Stimulated activated CD4-positive, alpha-beta T cell treated with anti-CD3 and anti-CD28 coated beads, Interleukin-2, amount 100 ng/mL, for 4 hours (primary cell): ENCODE measurements at regions not wholly inside any gene's neighbourhood (a gene's known extent, or its start where the extent isn't known, plus 50 kb on each side); places are given as distances from the start of the nearest gene placed in this dataset.
"Not testable (repeated sequence)": the region's sequence is repeated elsewhere in the genome, so short reads cannot be mapped to it uniquely, and the experiment has no call there.

Source experiments
- DNase-seq: peaks from one replicate; pipeline ENCODE4 v3.0.0-alpha.2; 2020; ENCODE audit warnings: low read depth

GRCh38 chr5:127133071-127133470 is 59.8 kb upstream of the C5orf63 start:
- DNase-seq, result no peak

- DNase-seq, result no peak
Measured at GRCh38 chr5:127136908-127137307, 63.6 kb upstream of the C5orf63 start.

DNA sequence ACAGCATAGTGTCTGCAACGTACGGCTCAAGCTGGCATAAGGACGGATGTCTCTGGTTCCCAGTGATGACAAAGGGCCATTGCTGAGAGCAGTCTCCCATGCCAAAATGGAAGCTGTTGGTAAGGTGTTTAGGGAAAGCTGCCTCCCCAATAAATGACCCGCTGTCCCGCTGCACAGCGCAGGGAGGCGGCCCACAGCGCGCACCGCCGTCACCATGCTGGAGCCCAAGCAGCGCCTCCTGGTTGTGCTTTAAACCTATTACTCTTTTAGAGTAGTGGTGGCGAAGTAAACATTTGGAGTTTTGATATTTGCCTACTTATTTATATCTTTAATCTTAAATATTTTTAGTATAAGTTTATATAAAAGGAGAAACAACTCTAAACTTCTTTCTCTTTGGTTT is 70.4 kb upstream of the C5orf63 start:
- no peak for DNase-seq

DNA sequence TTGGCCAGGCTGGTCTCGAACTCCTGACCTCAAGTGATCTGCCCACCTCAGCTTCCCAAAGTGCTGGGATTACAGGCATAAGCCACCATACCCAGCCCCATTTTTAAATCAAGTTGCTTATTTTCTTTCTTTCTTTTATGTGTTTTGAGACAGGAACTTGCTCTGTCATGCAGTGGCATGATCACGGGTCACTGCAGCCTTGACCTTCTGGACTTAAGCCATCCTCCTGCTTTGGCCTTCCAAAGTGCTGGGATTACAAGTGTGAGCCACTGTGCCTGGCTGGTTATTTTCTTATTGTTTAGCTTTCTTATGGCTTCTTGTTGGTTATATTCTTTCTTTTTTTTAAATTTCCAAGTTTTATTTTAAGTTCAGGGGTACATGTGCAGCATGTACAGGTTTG is 79.7 kb upstream of the C5orf63 start:
- DNase-seq, result no peak

DNA sequence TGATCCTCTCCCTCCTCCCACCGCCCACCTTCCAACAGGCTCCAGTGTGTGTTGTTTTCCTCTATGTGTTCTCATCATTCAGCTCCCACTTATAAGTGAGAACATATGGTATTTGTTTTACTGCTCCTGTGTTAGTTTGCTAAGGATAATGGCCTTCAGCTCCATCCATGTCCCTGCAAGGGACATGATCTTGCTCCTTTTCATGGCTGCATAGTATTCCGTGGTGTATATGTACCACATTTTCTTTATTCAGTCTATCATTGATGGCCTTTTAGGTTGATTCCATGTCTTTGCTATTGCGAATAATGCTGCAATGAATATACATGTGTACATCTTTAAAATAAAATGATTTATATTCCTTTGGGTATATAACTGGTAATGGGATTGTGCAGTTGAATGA is 80.2 kb upstream of the C5orf63 start:
- no peak for DNase-seq

- no peak for DNase-seq
Measured at GRCh38 chr5:127163750-127164149, 90.4 kb upstream of the C5orf63 start.

GRCh38 chr5:127170918-127171600 is 97.8 kb upstream of the C5orf63 start:
- DNase-seq, result no peak

DNA sequence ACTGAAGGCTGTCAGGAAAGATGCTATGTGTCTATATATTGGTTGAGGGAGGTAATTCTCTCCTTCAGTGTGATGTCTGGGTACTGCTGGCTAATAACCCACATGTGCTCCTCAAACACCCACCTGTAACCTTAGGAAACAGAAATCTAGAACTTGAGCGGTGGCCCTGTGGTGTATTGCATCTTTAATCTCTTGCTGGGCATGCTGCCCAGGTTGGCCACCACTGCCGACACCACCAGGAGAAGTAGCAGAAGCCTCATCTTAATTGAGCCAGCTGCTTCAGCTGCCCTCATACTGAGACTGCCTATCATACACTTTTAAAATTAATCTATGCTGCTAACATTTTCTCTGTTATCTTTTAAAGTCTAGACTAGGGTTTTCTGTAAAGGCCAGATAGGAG is 103.5 kb upstream of the C5orf63 start:
- no peak for DNase-seq

- DNase-seq, result not testable (repeated sequence)
Measured at GRCh38 chr5:127182631-127183030, 108.0 kb upstream of the MEGF10 start.

DNA sequence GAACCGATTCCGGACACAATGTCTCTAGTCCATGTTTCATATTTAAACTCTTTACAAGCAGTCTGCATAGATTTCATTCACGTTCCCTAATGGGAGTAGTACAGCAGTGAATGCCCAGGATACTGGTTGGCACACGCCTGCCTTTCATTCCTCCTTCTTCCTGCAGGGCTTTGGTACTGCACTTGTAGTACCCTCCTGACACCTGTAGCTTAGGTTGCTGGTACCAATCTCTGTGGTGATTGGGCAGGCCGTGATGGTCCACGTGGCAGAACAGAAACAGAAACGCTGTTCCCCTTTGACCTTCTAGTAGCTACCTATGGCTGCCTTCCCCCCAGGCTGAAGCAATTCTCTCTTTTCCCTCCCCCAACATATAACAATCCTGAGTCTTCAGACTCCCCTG is 107.3 kb upstream of the MEGF10 start:
- no peak for DNase-seq

DNA sequence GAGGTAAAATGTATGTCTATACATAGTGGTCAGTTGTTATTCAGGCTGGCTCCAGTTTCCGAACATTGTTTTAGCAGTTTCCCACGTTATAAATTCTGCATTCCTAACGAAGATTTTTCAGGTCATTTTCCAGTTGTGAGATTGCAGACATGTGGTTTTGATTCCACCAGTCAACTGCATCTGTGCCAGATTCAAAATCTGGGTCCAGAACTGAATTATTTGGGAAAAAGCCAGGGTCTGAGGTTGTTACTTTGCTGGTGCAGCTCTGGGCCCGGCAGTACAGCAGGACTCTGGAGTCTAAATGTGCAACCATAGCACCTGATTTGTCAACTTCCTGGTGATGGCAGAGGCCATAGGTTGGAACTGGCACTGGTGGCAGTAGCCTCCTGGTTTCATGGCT is 105.7 kb upstream of the MEGF10 start:
- DNase-seq, result no peak

GRCh38 chr5:127186657-127187056 is 103.9 kb upstream of the MEGF10 start:
- no peak for DNase-seq

DNA sequence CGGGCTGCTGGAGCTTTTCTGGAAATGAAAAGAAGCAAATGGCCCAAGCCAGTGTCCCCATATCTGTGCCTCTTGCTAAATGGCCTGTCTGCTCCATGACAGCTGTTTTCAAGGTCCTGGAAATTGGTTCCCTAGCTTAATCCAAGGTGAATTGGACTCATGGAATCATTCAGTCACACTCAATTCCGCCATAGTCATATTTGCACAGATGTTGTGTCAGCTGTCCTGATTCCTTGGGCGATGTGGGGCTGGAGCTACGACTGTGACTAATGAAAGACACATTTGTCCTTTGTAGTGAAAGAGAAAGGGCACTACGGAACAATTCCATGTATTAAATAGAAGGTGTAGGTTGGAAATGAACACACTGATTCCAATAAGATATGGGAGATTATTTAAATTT is 102.9 kb upstream of the MEGF10 start:
- DNase-seq, result no peak

DNA sequence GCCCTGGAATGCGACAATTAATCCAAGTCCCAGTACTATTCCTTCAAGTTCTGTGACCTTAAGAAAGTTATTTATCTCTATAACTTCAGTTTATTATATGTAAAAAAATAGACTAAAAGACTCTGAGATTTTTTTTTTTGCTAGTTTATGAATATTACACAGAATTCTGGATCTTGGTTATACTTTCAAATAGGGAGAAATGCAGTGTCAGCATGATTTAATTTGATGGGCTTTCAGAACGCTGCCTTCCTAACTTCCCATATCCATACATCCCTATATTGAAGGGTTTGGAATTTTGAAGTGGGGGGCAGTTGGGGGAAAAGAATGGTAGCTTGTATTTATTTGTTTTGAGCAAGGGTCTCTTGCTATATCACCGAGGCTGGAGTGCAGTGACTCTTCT is 98.4 kb upstream of the MEGF10 start:
- DNase-seq, result no peak

GRCh38 chr5:127192836-127193338 is 97.7 kb upstream of the MEGF10 start:
- DNase-seq, result no peak

GRCh38 chr5:127196042-127196441 is 94.6 kb upstream of the MEGF10 start:
- DNase-seq, result no peak

- not testable (repeated sequence) for DNase-seq
Measured at GRCh38 chr5:127197402-127198167, 93.0 kb upstream of the MEGF10 start.

GRCh38 chr5:127202738-127203137 is 87.9 kb upstream of the MEGF10 start:
- DNase-seq, result not testable (repeated sequence)

GRCh38 chr5:127203818-127204217 is 86.8 kb upstream of the MEGF10 start:
- DNase-seq, result no peak

DNA sequence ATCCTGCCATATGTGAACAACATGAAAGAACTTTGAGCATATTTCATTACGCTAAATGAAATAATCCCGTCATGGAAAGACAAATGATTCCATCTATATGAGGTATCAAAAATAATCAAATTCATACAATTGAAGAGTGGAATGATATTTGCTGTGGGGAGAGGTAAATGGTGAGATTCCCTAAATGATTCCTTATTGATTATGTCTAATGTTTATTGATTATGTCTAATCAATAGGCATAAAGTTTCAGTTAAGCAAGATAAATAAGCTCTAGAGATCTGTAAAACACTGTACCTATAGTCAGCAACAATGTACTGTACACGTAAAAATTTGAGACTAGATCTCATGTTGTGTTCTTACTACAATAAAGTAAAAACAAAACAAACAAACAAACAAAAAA is 85.4 kb upstream of the MEGF10 start:
- no peak for DNase-seq

GRCh38 chr5:127206320-127207113 is 84.1 kb upstream of the MEGF10 start:
- DNase-seq, result no peak

GRCh38 chr5:127210042-127210441 is 80.6 kb upstream of the MEGF10 start:
- no peak for DNase-seq

DNA sequence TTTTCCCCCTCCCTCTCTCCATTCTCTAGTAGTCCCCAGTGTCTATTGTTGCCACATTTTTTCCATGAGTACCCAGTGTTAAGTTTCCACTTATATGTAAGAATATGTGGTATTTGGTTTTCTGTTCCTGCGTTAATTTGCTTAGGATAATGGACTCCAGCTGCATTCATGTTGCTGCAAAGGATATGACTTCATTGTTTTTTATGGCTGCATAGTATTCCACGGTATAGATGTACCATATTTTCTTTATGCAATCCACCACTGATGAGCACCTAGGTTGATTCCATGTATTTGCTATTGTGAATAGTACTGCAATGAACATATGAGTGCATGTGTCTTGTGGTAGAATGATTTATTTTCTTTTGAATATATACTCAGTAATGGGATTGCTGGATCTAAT is 77.4 kb upstream of the MEGF10 start:
- no peak for DNase-seq
